HG03460 (cell line): ENCODE measurements at regions not wholly inside any gene's neighbourhood (a gene's known extent, or its start where the extent isn't known, plus 50 kb on each side); places are given as distances from the start of the nearest gene placed in this dataset.
A peak's percentile ranks its signal among the peaks of the same experiment; 100 is the strongest.

Experiments used
- ATAC-seq: cut with Tn5 transposase; IDR thresholded peaks from one replicate; pipeline ENCODE4 v1.9.1; 2021; ENCODE audit not compliant: unreplicated experiment

DNA sequence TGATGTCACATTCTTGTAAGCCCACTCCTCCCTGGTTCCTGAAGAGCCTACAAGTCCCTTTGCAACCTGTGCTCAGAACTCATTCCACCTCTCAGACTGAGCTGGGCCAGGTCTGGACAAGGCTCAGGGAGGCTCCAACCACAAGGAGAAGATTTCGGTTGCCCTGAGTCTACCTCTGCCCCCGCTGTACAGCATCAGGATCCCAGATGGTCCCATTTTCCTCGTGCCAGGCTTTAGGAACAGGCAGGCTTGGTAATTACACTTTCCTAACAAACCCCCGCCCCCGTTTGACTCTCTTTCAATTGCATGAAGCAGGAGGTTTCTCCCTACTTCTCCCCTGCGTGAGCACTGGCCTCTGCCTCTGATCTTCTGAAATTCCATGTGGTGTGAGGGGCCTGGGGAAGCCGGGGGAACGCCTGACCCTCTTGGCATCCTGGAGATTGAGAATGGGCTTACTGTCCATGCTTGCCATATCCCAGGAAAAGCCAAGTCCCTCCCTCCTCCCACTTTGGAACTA lies 86.9 kb upstream of the CTNNA1 start:
- ATAC-seq: no peak

DNA sequence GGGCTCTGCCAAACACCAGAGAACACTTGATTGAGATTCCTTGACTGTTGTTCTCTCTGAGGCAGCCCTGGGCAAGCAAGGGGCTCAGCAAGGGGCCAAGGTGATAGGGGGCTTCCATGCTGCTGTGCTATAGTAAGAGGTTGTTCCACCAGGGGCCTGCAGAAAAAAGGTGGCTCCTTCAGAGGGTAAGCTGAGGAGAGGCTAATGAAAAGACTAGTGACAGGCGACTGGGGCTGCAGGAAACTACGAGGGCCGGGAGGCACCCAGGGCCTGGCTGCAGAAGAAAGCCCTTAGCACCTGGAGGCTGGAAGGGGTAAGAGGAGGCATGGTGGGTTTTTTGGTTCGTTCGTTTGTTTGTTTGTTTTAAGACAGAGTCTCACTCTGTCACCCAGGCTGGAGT lies 88.0 kb upstream of the CTNNA1 start:
- no peak for ATAC-seq

DNA sequence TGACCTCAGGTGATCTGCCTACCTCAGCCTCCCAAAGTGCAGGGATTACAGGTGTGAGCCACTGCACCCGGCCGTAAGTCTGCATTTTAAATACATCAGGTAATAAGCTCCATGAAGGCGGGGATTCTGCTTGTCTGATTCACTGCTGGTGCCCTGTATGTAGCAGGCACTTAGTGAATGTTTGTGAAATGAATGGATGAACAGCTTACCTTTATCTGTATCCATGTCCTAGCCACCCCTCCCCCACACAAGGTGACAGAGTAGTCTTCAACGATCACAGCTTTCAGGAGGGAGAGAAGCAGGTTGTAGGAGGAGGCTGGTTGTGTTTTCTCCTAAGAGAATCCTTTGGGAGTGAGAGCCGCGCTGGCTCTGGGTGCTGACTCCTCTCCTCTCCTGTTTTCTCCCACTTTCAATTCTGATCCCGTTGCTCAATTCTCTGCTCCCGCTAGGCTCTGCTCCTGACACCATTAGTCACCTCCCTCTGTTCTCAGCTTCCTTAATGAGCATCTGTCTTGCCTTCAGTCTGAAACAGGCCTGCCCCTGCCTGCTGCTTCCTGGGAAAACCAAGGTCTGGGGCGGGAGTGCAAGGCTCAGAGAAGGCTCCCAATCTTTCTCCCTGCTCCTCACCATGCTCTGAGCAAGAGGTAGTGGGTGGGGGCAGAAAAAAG lies 88.8 kb upstream of the CTNNA1 start:
- ATAC-seq: no peak

DNA sequence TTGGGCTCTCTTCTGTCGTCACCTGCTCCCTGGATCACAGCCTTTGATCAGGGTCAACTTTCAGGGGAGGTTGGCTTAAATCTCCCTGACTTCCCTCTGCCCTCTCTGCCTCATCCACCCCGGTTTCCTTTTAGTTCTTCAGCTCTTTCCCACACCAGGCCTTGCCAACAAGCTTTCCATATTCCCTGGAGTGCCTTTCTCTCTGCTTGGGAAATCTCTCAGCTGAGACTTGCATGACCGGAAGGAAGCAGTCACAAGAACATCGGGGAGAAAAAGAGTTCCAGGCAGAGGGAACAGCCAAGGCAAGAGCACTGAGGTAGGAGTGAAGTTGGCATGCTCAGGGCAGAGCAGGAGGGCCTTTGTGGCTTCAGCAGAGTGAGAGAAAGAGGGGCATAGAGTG lies 88.4 kb upstream of the HSPA9 start:
- ATAC-seq: no peak

DNA sequence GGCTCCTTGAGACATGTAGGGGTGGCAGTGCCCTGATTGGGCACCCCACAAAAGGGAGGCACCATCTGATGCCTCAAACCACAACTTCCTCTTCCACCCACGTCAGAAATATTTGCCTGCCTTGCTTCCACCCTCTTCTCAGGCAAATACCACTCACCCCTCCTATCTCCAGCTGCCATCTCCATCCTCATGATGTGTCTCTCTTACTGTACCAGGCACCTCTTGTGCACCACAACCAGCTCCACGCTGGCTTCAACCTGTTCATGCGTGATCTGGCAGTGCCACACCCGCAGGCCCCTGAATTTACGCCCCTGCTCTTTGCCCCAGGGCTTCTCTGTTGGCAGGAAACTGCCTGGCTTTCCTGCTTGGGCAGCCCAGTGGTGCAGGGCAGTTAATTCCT lies 87.8 kb upstream of the HSPA9 start:
- no peak for ATAC-seq

DNA sequence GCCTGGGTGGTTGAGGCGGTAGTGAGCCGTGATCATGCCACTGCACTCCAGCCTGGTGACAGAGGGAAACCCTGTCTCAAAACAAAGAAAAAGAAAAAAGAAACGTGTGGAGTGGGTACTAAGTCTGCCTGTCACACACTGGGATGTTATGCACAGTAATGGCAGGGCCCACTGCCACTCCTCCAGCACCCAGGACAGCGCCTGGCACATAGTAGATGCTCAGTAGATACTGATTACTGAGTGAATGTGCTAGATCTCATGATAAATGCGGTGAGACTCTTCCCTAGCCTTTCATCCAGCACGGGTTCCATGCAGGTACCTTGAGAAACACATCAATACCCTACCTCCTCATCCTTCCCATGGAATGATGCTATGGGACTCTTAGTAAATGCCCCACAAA lies 87.4 kb upstream of the HSPA9 start:
- no peak for ATAC-seq

DNA sequence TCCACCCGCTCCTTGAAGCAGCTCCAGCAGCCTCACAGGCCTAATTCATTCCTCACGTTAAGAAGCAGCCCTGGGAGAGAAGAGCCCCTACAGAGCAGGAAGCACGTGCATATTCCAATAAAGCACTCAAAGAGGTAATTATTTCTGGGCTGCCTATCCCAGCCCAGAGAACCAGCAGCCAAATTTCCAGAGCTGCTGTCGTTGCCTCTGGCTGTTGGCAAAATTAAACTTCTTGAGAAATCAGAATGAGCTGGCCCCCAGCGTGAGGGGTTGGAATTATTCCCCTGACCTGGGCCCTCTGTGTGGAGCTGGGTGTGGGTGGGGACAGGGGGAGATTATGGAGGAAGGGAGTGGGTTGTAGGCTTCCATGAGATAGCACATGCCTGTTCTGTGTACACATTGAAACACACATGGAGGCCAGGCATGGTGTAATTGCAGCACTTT lies 86.8 kb upstream of the HSPA9 start:
- no peak for ATAC-seq

DNA sequence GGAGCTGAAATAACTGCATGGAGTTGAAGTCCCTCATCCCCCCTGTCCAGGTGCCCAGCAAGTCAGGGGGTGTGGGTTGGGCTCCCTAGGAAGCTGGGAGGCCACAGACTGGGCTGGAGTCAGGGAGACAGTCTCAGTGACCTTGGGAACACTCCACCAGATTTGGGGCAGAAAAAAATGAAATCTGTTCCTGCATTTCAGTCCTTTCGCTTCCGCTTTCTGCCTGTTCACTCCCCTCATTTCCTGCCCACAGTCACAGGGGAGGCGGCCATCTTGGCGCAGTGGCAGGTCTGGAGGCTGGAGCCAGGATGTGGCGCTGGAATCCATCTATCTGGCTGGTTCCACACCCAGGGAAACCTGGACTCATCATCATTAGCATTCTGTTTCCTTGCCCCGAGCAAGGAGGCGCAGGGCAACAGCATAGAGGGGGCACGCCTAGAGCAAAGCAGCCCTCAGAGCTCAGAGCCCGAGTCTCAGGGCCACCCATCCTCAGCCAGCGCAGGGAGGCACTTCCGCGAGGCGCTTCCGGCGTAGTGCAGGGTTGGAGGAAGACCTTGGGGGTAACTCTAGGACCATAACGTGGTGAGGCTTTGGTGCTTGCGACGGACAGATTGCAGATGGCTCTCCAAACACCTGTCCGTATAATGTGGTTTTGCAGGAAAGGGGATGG lies 86.2 kb upstream of the HSPA9 start:
- ATAC-seq: no peak

DNA sequence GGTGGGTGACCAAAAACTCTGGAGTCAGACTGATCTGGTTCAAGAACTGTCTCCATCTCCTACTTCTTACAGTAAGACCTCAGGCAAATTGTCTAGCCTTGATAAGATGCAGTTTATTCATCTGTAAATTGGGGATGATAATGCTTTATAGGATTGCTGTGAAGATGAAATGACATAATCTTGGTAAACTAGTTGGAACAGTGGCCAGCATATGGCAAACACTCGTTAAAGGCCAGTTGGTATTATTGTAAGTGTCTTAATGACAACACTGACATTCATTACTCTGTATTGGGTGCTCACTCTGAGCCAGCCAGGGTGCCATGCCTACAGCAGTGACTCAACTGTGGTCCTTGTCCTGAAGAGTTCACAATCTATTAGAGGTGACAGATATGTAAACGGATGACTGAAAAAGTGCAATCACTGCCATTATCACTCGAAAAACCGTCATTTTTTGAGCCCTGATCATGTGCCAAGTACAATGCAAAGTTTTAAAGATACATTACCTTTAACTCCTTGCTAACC lies 84.9 kb upstream of the HSPA9 start:
- no peak for ATAC-seq

DNA sequence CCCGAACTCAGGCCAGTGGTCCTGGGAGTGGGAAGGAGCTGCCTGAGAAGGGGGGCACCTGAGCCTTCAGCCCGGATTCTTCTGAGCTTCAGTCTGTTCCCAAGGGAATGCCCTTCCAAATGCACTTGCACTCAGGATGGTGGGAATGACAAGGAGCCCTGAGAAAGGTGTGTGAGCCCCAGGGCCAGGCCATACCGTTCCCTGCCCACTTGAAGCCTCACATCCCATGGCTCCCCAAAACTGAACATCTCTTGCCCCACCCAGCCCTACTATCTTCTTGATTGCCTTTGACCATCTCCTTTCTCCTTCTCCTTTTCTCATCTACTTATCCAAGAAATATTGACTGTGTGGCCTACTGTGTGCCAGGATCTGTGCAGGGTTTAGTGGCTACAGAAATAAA lies 84.4 kb upstream of the HSPA9 start:
- no peak for ATAC-seq

DNA sequence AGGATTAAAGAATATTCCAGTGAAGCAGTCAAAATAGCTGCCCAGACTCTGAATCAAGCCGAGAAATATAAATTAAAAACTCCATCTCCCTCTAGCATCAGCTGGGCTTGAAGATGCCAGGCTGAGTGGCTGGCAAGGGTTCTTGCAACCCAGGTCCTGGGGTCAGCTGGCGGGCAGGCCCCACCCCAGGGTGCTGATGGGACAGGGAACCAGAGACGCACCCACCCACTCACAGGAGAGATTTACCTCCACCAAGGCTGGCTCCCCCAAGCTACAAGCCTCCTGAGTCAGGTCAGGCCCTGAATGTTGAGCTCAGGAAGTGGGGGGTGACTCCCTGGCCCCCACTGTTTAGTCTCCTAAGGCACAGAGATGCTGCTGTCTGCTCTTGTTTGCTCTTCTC lies 83.9 kb upstream of the HSPA9 start:
- ATAC-seq: no peak

DNA sequence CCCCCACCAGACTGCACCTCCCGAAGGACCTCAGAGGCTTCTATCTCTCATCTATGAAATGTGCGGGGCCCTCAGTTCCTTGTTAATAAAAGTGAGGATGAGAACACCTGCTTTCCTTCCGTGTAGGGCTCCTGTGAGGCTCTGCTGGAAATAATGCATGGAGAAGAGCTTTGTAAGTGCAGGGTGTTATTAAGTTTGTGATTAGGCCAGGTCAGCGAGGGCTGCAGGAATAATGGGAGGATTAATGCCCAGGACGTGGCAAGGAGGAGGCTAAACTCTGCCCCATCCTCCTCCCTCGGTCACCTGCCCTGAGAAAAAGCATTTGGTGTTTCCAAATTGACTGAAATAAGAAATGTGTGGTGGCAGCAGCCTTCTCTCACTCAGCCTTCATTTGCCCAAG lies 83.5 kb upstream of the HSPA9 start:
- ATAC-seq: no peak

DNA sequence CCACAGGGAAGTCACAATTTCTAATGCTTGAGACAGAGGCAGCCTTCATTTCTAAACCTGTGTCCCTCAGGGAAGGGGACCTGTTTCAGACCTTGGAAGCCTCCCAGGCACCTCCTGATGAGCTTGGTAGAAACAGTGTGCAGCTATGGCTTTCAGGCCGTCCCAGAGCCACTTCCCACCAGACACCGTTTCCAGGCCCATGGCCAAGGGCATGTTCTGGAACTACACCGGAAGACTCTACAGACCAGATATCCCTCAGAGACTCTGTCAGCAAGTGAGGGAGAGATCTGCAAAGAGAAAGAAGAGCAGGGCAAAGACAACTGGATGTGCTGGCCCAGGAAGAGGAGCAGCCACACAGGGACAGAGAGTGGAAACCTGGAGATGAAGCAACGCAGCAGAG lies 82.2 kb upstream of the HSPA9 start:
- ATAC-seq: no peak

DNA sequence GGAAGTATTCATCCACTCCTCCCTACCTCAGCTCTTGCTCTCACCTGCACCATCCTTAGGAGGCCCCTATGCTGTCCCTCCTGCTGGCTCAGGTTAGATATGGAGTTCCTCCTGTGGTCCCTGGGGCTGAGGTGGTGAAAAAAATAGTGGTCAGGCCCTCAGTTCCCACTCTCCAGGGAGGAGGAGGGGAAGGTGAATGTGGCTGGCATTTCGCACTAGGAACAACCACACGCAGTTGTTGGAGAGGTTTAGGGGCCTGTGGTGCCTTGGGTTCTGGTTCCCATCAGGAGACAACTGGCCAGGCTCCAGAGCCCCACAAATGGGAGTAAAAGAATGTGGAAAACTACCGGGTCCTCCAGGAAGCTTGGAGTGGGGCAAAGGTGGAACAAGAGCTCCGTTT lies 81.7 kb upstream of the HSPA9 start:
- no peak for ATAC-seq

DNA sequence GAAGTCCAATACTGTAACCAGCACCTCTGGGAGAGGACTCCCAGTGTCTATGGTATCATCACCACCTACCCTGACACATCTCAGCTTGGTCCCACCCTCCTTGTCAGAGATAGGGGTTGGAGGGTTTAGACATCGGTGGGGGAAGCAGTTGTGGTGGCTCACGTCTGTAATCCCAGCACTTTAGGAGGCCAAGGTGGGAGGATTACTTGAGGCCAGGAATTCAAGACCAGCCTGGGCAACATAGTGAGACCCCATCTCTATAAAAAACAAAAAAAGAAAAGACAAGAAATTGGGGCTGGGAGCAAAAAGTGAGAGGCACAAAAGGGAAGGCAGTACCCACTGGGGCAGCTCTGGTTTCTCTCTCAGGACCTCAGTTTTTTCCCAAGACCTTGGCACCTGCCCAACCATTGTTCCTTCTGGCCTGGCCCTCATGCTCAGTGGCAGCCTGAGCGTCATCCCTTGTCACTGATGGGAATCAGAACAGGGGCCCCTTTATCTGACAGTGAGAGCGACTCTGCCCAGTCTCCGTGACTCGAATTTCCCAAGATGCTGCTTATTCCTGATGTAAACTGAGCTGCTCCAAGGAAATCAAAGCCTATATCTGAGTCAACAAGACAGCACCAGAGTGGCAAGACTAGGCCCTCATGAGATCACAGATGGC lies 80.5 kb upstream of the HSPA9 start:
- ATAC-seq: no peak

DNA sequence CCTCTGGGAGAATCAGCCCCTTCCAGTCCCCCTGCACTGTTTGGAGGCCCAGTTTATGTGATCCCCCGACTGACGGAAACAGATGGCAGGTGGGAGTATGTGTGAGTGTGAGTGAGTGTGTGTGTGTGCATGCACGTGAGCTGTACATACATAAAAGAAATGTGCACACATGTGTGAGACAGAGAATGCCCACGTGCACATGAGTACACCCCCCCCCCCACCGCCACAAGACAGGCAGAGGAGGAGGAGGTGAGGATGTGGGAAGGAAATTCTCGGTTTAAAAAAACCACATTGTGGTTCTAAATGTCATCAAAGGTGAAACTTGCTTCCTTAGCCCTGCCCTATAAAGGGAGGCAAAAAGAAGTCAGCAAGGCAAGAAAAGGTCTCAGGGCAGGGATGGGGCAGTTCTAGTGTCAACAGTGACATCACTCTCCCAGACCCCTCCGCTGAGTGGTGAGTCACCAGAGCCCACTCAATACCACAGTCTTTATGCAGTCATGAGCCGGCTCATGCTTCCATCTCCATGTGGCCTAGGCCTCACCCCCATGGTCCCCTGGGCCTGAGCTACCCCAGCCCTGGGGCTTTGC lies 79.2 kb upstream of the HSPA9 start:
- ATAC-seq: peak; percentile 58

DNA sequence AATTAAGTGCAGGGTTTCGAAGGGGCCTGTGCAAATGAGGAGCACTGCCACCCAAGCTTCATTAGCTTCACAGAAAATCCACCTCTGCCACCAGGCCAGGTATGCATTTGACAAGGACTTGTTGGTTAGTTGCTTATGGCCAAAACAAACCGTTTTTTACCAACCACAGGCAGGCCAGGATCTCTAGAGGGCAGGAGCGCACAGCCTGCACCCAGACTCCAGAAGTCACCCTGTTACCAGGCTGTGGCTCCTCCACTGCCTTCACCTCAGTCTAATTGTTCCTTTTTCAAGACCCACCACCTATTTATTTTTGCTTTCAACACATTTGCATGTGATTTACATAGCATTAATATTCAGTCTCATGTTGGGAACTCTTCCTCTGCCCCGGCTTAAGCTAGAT lies 78.3 kb upstream of the HSPA9 start:
- no peak for ATAC-seq

DNA sequence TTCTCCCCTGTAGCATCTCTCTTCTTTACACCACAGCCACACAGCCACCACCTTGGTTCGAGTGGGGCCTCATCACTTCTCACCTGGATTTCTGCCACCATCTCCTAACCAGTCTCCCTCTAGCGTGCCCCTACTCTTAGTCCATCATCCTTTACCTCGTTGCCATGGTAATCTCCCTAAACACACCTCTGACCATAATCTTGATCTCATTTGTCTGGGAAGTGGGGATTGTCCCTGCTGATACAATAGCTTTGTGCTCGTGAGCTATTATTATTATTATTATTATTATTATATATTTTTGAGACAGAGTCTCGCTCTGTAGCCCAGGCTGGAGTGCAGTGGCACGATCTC lies 76.5 kb upstream of the HSPA9 start:
- no peak for ATAC-seq

DNA sequence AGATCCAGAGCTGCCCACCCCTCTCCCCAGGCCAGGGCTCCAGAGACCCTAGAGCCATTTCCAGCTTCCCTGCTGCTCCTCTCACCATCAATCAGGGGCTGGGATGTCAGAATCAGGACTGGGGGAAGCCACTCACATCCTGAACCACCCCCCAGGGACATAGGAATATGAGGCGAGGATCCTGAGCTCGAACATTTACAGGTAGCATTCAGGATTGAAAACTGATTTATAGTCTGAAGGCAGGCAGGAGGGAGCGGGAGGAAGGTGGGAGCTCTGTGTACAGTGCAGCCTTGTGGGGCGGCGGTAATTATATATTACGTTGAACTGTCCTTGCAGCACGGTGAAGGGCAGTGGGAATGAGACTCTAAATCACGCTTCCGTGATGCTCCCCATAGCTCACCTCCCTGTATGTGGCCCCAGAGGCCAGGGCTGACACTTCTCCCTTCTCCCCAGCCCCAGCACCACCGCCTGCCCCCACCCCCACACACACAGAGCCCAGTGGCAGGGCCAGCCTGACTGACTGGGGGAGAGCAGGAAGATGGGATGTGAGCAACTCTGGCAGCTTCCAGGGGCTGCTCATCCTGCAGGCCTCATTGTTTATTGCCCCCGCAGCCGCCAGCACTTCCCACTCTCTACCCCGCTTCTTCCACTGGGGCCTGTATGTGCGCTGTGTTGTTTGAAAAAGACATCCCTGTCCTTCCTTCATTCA lies 76.0 kb upstream of the HSPA9 start:
- ATAC-seq: no peak

DNA sequence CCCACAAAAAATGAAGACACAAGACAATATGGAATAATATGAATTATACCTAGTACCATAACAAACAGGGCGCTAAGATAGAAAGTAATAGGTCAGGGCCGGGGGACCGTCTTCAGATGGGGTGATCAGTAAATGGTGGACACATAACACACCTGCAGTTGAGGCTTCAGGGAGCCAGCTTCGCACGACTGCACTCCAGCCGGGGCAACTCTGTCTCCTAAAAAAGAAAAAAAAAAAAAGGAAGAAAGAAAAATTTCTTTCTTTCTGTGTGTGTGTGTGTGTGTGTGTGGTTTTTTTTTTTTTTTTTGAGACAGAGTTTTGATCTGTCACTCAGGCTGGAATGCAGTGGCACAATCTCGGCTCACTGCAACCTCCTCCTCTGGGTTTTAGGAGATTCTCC lies 75.0 kb upstream of the HSPA9 start:
- ATAC-seq: no peak

DNA sequence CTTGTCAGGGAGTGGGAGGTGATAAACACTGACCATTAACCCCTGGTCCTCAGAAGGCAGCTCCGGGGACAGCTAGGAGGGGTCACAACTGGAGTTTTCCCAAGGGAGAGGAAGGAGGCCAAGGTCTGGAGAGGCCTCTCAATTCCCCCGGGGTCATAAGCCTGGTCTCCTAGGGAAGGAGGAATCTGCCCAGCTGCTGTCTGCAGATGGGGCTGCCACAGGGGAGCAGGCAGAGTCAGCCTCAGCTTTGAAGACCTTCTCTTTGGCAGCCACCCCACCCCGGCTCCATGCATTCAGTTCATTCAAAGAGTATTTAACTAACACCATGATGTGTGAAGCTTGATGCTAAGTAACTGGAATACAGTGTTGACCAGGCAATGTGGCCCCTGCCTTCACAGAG lies 74.6 kb upstream of the HSPA9 start:
- ATAC-seq: no peak
